Vagina (tissue), 2 donors: ENCODE measurements at regions not wholly inside any gene's neighbourhood (a gene's known extent, or its start where the extent isn't known, plus 50 kb on each side); places are given as distances from the start of the nearest gene placed in this dataset.

Experiments used
- POLR2A ChIP-seq, 2 donors: fragments of 450-650 bp; IDR thresholded peaks; one replicate each; pipeline ENCODE4 v1.6.1; 2017; ENCODE audit warnings: antibody characterized with exemption in 2 of 2, mild to moderate bottlenecking in 2 of 2, moderate library complexity in 2 of 2
- TF ChIP-seq, protein P1 (sequence below), 3 experiments: fragments of 450-650 bp in 2 of 3; fragments of 200-600 bp in 1 of 3; sonication (generic) in 1 of 3; IDR thresholded peaks; one replicate each; pipeline ENCODE4 v1.5.1; 2017 to 2019; ENCODE audit warnings: antibody characterized with exemption in 3 of 3, mild to moderate bottlenecking in 2 of 3, moderate library complexity in 2 of 3

DNA sequence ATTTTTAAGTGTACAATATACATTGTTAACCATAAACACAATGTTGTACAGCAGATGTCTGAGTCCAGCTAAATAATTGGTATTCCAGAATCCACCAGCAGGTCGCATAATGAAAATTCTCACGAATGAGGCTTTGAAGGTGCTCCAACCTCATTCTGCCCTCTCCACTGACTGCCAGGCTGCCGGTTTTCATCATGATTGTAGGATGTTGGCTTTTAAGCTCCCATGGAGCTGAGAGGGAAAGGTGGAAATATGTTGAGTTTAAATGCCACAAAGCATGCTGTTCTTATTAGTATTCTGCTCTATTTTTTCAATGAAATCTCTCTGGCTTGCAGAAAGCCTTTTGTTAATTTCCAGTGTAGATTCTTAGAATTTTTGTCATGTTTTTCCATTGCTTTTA, 337.2 kb upstream of the DDI1 start:
- TF ChIP-seq POLR2A (IDR thresholded peaks at IDR 0.05) = no peak
- TF ChIP-seq, protein P1, sequence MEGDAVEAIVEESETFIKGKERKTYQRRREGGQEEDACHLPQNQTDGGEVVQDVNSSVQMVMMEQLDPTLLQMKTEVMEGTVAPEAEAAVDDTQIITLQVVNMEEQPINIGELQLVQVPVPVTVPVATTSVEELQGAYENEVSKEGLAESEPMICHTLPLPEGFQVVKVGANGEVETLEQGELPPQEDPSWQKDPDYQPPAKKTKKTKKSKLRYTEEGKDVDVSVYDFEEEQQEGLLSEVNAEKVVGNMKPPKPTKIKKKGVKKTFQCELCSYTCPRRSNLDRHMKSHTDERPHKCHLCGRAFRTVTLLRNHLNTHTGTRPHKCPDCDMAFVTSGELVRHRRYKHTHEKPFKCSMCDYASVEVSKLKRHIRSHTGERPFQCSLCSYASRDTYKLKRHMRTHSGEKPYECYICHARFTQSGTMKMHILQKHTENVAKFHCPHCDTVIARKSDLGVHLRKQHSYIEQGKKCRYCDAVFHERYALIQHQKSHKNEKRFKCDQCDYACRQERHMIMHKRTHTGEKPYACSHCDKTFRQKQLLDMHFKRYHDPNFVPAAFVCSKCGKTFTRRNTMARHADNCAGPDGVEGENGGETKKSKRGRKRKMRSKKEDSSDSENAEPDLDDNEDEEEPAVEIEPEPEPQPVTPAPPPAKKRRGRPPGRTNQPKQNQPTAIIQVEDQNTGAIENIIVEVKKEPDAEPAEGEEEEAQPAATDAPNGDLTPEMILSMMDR (IDR thresholded peaks at IDR 0.05) = no peak
